ENCODE measurements at regions not wholly inside any gene's neighbourhood (a gene's known extent, or its start where the extent isn't known, plus 50 kb on each side); places are given as distances from the start of the nearest gene placed in this dataset.

DNA sequence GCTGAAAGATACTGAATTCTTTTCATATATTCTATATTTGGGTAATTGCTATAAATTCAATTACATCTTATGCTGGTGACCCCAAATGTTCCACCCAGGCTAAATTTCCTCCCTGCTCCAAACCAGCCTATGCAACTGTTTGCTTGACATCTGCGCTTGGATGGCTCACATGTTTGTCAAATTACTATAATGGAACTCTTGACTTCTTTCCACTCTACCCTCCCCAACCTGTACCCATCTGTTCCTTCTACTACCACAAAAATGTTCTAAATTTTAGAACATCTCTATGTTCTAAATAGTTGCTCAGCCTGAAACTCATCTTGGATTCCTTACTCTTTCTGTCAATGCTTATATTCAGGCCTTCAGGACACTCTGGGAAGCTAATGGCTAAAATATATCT is 249.9 kb upstream of the SMIM30 start:
- Histone ChIP-seq H3K27ac (no peak overlapping the region), H3K9ac (ENCODE audit: low read depth in 2 of 2, low read length in 2 of 2) (no peak overlapping the region), H3K4me1 (no peaks in the 10 kb centered on the region), H3K36me3 (no peaks in the 10 kb centered on the region), H3K4me3 (no peak overlapping the region), H3K27me3 (no peaks in the 10 kb centered on the region), H3K9me3 (no peaks in the 10 kb centered on the region)
- no peak for DNase-seq
- TF ChIP-seq, protein P1, sequence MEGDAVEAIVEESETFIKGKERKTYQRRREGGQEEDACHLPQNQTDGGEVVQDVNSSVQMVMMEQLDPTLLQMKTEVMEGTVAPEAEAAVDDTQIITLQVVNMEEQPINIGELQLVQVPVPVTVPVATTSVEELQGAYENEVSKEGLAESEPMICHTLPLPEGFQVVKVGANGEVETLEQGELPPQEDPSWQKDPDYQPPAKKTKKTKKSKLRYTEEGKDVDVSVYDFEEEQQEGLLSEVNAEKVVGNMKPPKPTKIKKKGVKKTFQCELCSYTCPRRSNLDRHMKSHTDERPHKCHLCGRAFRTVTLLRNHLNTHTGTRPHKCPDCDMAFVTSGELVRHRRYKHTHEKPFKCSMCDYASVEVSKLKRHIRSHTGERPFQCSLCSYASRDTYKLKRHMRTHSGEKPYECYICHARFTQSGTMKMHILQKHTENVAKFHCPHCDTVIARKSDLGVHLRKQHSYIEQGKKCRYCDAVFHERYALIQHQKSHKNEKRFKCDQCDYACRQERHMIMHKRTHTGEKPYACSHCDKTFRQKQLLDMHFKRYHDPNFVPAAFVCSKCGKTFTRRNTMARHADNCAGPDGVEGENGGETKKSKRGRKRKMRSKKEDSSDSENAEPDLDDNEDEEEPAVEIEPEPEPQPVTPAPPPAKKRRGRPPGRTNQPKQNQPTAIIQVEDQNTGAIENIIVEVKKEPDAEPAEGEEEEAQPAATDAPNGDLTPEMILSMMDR (IDR thresholded peaks at IDR 0.05) = no peak
- intact Hi-C loops (cut with DNase I) = no loop called here

DNA sequence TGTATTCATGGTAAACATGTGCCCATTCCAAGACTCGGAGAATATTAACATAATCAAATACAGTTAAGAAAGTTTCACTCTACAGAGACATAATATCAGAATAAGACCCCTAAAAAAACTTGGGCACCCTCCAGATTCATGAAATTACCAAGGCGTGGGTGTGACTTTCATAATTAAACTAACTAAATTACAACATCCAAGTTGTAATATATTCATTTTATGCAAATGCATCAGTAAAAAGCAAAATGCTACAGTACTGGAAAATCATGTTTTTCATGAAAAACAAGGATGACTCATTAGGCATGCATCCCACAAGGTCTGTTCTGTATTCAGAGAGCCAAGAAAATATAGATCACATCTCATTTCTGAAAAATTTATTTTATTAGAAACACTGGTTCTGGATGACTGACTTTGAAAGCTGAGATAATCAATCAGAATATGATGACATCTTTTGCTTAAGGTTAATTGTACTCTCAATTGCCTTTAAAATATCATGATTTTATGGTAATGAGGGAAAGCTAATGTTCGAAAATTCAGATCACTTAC is 248.8 kb upstream of the SMIM30 start:
- no peak overlapping the region for H3K4me3 ChIP-seq
- no peaks in the 10 kb centered on the region for H3K36me3 ChIP-seq
- H3K27ac ChIP-seq = no peak overlapping the region
- TF ChIP-seq, protein P1 (IDR thresholded peaks at IDR 0.05) = no peak
- no peak for DNase-seq
- H3K9me3 ChIP-seq = no peaks in the 10 kb centered on the region
- no peak overlapping the region for H3K9ac ChIP-seq (ENCODE audit: low read depth in 2 of 2, low read length in 2 of 2)
- H3K27me3 ChIP-seq = no peaks in the 10 kb centered on the region
- intact Hi-C loops (cut with DNase I) = no loop called here
- H3K4me1 ChIP-seq = no peaks in the 10 kb centered on the region

DNA sequence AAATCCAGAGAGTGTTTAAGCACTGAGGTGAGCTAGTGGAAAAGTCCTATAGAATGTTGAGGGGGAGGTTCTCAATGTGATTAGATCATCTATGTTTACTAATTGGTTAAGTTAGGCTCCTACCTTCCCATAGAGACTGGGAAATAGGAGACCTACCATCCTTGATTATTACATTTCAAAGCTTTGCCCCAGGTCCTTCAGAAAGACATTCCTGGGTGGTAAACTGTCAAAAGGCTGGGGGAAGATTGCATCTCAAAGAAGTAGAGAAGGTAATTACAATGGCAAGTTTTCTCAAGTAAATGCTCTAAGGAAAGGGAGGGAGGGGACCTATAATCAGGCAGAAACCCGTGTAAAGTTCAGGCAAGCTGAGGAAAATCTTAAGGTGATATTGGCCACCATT is 247.8 kb upstream of the SMIM30 start:
- Histone ChIP-seq H3K27me3 (no peaks in the 10 kb centered on the region), H3K27ac (no peak overlapping the region)
- intact Hi-C loops (cut with DNase I) = no loop called here

DNA sequence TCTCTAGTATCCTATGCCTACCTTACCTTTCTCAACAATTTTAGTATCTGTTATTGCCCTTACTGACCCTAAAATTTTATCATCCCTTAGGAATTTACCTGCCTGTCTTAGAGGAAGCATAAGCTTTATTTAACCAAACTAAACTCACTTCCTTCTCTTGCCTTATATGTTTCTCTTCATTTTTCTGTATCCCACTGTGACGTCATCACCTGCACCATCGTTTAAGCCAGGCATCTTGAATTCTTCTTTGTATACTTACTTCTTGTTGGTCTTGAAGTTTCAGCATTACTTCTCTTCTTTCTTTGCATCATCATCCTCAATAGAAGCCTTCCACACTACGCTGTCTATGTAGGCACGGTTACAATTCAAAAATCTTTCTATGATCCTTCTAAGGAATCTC is 231.0 kb upstream of the SMIM30 start:
- Histone ChIP-seq H3K9ac (ENCODE audit: low read depth in 2 of 2, low read length in 2 of 2) (no peak overlapping the region), H3K27me3 (no peaks in the 10 kb centered on the region), H3K9me3 (no peaks in the 10 kb centered on the region), H3K36me3 (no peaks in the 10 kb centered on the region), H3K4me1 (no peaks in the 10 kb centered on the region), H3K27ac (no peak overlapping the region), H3K4me3 (no peak overlapping the region)
- TF ChIP-seq, protein P1 (IDR thresholded peaks at IDR 0.05) = no peak
- intact Hi-C loops (cut with DNase I) = no loop called here
- DNase-seq = no peak

More for the DNA sequence above, 247.8 kb upstream of the SMIM30 start:
- TF ChIP-seq, protein P1 (IDR thresholded peaks at IDR 0.05) = no peak
- Histone ChIP-seq H3K4me1 (no peaks in the 10 kb centered on the region), H3K9ac (ENCODE audit: low read depth in 2 of 2, low read length in 2 of 2) (no peak overlapping the region), H3K4me3 (no peak overlapping the region), H3K36me3 (no peaks in the 10 kb centered on the region), H3K9me3 (no peaks in the 10 kb centered on the region)
- no peak for DNase-seq

DNA sequence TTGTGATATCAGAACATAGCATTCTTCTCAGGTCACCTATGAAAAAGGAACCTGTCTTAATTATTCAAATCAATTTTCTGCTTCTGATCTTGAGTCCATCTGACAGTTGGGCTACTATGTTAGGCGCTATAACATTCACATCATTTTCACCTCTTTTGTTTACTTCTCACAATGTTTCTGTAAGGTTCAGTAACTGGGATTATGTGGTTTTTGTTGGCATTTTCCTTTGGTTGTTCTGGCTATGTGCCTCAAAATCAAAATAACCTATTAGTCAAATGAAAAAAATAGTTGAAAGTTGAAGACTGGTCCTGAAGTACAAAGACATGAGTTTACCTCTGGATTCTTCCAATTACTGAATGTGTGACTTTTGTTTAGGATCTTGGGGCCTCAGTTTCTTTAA is 221.3 kb upstream of the SMIM30 start:
- intact Hi-C loops (cut with DNase I) = no loop called here
- TF ChIP-seq, protein P1 (IDR thresholded peaks at IDR 0.05) = no peak

More for the DNA sequence above, 221.3 kb upstream of the SMIM30 start:
- Histone ChIP-seq H3K27me3 (no peaks in the 10 kb centered on the region), H3K27ac (no peak overlapping the region), H3K9me3 (no peaks in the 10 kb centered on the region), H3K9ac (ENCODE audit: low read depth in 2 of 2, low read length in 2 of 2) (no peak overlapping the region), H3K4me3 (no peak overlapping the region), H3K36me3 (no peaks in the 10 kb centered on the region), H3K4me1 (no peaks in the 10 kb centered on the region)
- no peak for DNase-seq
